ENCODE measurements at regions not wholly inside any gene's neighbourhood (a gene's known extent, or its start where the extent isn't known, plus 50 kb on each side); places are given as distances from the start of the nearest gene placed in this dataset.

GRCh38 chr10:52940921-52941320, 168.3 kb upstream of the MBL2 start:
- intact Hi-C loops (cut with micrococcal nuclease), result no loop called here
- WGBS (ENCODE audit: insufficient coverage), result 95% methylated on average over 9 of the region's 12 CpGs
- no peaks in the 10 kb centered on the region for H3K4me1 ChIP-seq (ENCODE audit: control insufficient read depth in 2 of 2, insufficient read depth in 2 of 2, low read length in 2 of 2)
- H4K20me1 ChIP-seq (ENCODE audit: control insufficient read depth, insufficient read depth, low read length, poor library complexity, severe bottlenecking), result no peaks in the 10 kb centered on the region
- Mint-ChIP-seq H3K27ac (no peak overlapping the region), H3K4me3 (no peak overlapping the region), H3K9me3 (ENCODE audit: insufficient read depth) (no peaks in the 10 kb centered on the region), H3K4me1 (no peaks in the 10 kb centered on the region), H3K27me3 (no peaks in the 10 kb centered on the region)
- no peak overlapping the region for H3K27ac ChIP-seq (ENCODE audit: low read length in 2 of 2)
- no peak overlapping the region for H3K4me2 ChIP-seq (replicated peaks; ENCODE audit: low read depth, low read length, poor library complexity, severe bottlenecking)
- POLR2A ChIA-PET, result no interaction called here
- H3K27me3 ChIP-seq (replicated peaks in 1 of 4; ENCODE audit: control extremely low read depth in 1 of 4, control insufficient read depth in 3 of 4, insufficient read depth in 4 of 4, low read length in 3 of 4), result no peaks in the 10 kb centered on the region
- H3K9ac ChIP-seq (ENCODE audit: low read length), result no peak overlapping the region
- H3K79me2 ChIP-seq (ENCODE audit: control insufficient read depth, insufficient read depth, low read length), result no peaks in the 10 kb centered on the region
- no peak for TF ChIP-seq EZH2 (IDR thresholded peaks at IDR 0.05; ENCODE audit: borderline replicate concordance, insufficient read depth, low read depth, low read length, poor library complexity, severe bottlenecking)
- TF ChIP-seq, protein P1, sequence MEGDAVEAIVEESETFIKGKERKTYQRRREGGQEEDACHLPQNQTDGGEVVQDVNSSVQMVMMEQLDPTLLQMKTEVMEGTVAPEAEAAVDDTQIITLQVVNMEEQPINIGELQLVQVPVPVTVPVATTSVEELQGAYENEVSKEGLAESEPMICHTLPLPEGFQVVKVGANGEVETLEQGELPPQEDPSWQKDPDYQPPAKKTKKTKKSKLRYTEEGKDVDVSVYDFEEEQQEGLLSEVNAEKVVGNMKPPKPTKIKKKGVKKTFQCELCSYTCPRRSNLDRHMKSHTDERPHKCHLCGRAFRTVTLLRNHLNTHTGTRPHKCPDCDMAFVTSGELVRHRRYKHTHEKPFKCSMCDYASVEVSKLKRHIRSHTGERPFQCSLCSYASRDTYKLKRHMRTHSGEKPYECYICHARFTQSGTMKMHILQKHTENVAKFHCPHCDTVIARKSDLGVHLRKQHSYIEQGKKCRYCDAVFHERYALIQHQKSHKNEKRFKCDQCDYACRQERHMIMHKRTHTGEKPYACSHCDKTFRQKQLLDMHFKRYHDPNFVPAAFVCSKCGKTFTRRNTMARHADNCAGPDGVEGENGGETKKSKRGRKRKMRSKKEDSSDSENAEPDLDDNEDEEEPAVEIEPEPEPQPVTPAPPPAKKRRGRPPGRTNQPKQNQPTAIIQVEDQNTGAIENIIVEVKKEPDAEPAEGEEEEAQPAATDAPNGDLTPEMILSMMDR (IDR thresholded peaks at IDR 0.05), result no peak
- no peak overlapping the region for H2AFZ ChIP-seq (ENCODE audit: insufficient read depth, low read depth, low read length, poor library complexity, severe bottlenecking)
- CTCF ChIA-PET, result no interaction called here
- H3K9me3 ChIP-seq (ENCODE audit: control extremely low read depth in 1 of 3, control insufficient read depth in 2 of 3, insufficient read depth in 1 of 3, low read length in 2 of 3), result peaks cover 0 to 4% (median 0%) of the 10 kb centered on the region in 3 donors
- H3K36me3 ChIP-seq (replicated peaks in 1 of 2; ENCODE audit: control extremely low read depth in 1 of 2, control insufficient read depth in 1 of 2, extremely low read depth in 1 of 2, insufficient read depth in 2 of 2, low read length in 1 of 2), result no peaks in the 10 kb centered on the region
- DNase-seq (no peak), ATAC-seq (ENCODE audit: low read depth) (no peak)
- H3K4me3 ChIP-seq (ENCODE audit: control extremely low read depth in 1 of 5, extremely low read depth in 1 of 5, insufficient read depth in 1 of 5, low read depth in 2 of 5, low read length in 4 of 5), result no peak overlapping the region

GRCh38 chr10:52939894-52940293, 167.3 kb upstream of the MBL2 start:
- H2AFZ ChIP-seq (ENCODE audit: insufficient read depth, low read depth, low read length, poor library complexity, severe bottlenecking), result no peak overlapping the region
- H3K9me3 ChIP-seq (ENCODE audit: control extremely low read depth in 1 of 3, control insufficient read depth in 2 of 3, insufficient read depth in 1 of 3, low read length in 2 of 3), result peaks cover 0 to 4% (median 0%) of the 10 kb centered on the region in 3 donors
- Mint-ChIP-seq H3K27me3 (no peaks in the 10 kb centered on the region), H3K9me3 (ENCODE audit: insufficient read depth) (no peaks in the 10 kb centered on the region), H3K27ac (no peak overlapping the region), H3K4me3 (no peak overlapping the region), H3K4me1 (no peaks in the 10 kb centered on the region)
- no peaks in the 10 kb centered on the region for H3K4me1 ChIP-seq (ENCODE audit: control insufficient read depth in 2 of 2, insufficient read depth in 2 of 2, low read length in 2 of 2)
- no peaks in the 10 kb centered on the region for H3K36me3 ChIP-seq (replicated peaks in 1 of 2; ENCODE audit: control extremely low read depth in 1 of 2, control insufficient read depth in 1 of 2, extremely low read depth in 1 of 2, insufficient read depth in 2 of 2, low read length in 1 of 2)
- no peak for DNase-seq
- H4K20me1 ChIP-seq (ENCODE audit: control insufficient read depth, insufficient read depth, low read length, poor library complexity, severe bottlenecking), result no peaks in the 10 kb centered on the region
- ChIA-PET POLR2A (no interaction called here), CTCF (no interaction called here)
- intact Hi-C loops (cut with micrococcal nuclease), result no loop called here
- no peaks in the 10 kb centered on the region for H3K27me3 ChIP-seq (replicated peaks in 1 of 4; ENCODE audit: control extremely low read depth in 1 of 4, control insufficient read depth in 3 of 4, insufficient read depth in 4 of 4, low read length in 3 of 4)
- no peak overlapping the region for H3K27ac ChIP-seq (ENCODE audit: low read length in 2 of 2)
- no peak overlapping the region for H3K9ac ChIP-seq (ENCODE audit: low read length)
- 92% methylated on average over 8 of the region's 12 CpGs for WGBS (ENCODE audit: insufficient coverage)
- TF ChIP-seq, protein P1 (IDR thresholded peaks at IDR 0.05), result no peak
- no peak for TF ChIP-seq EZH2 (IDR thresholded peaks at IDR 0.05; ENCODE audit: borderline replicate concordance, insufficient read depth, low read depth, low read length, poor library complexity, severe bottlenecking)
- no peak overlapping the region for H3K4me3 ChIP-seq (ENCODE audit: control extremely low read depth in 1 of 5, extremely low read depth in 1 of 5, insufficient read depth in 1 of 5, low read depth in 2 of 5, low read length in 4 of 5)
- no peak overlapping the region for H3K4me2 ChIP-seq (replicated peaks; ENCODE audit: low read depth, low read length, poor library complexity, severe bottlenecking)
- H3K79me2 ChIP-seq (ENCODE audit: control insufficient read depth, insufficient read depth, low read length), result no peaks in the 10 kb centered on the region
- no peak for ATAC-seq (ENCODE audit: low read depth)

Data from B cell (primary cell).